Epithelial cell of proximal tubule (primary cell): ENCODE measurements at regions not wholly inside any gene's neighbourhood (a gene's known extent, or its start where the extent isn't known, plus 50 kb on each side); places are given as distances from the start of the nearest gene placed in this dataset.
"Not testable (repeated sequence)": the region's sequence is repeated elsewhere in the genome, so short reads cannot be mapped to it uniquely, and the experiment has no call there.

ENCODE experiments used
- DNase-seq: peaks from one replicate; pipeline ENCODE4 v3.0.0-alpha.2; 2011; ENCODE audit warnings: low read depth
- H3K4me3 ChIP-seq: 2 replicates; pipeline ENCODE4 v1.5.1; 2011; ENCODE audit warnings: low read depth, mild to moderate bottlenecking, low read length
- CTCF ChIP-seq: conservative IDR thresholded peaks from 2 replicates; pipeline ENCODE4 v1.5.1; 2012; ENCODE audit warnings: low read depth, mild to moderate bottlenecking, low read length

GRCh38 chr3:162390891-162391290 lies 894.3 kb downstream of the OTOL1 start:
- DNase-seq = no peak
- no peak overlapping the region for H3K4me3 ChIP-seq

GRCh38 chr3:162391301-162391700 lies 894.7 kb downstream of the OTOL1 start:
- TF ChIP-seq CTCF = no peak
- H3K4me3 ChIP-seq = no peak overlapping the region
- DNase-seq = no peak

More at GRCh38 chr3:162390891-162391290, 894.3 kb downstream of the OTOL1 start:
- TF ChIP-seq CTCF = no peak

GRCh38 chr3:162395496-162395895 lies 898.9 kb downstream of the OTOL1 start:
- TF ChIP-seq CTCF = no peak
- H3K4me3 ChIP-seq = no peak overlapping the region
- DNase-seq = no peak

- no peak for TF ChIP-seq CTCF
- no peak for DNase-seq
- H3K4me3 ChIP-seq = no peak overlapping the region
Observed at GRCh38 chr3:162398554-162398953, 901.9 kb downstream of the OTOL1 start.

- no peak for TF ChIP-seq CTCF
- DNase-seq = no peak
- no peak overlapping the region for H3K4me3 ChIP-seq
Observed at GRCh38 chr3:162400697-162401096, 904.1 kb downstream of the OTOL1 start.

GRCh38 chr3:162411556-162411955 lies 914.9 kb downstream of the OTOL1 start:
- DNase-seq, H3K4me3 ChIP-seq: not testable (repeated sequence)

- no peak overlapping the region for H3K4me3 ChIP-seq
- TF ChIP-seq CTCF = no peak
- DNase-seq = no peak
Observed at GRCh38 chr3:162421721-162422120, 925.1 kb downstream of the OTOL1 start.

GRCh38 chr3:162428192-162428591 lies 931.6 kb downstream of the OTOL1 start:
- DNase-seq = no peak
- TF ChIP-seq CTCF = no peak
- H3K4me3 ChIP-seq = no peak overlapping the region
